ENCODE measurements at regions not wholly inside any gene's neighbourhood (a gene's known extent, or its start where the extent isn't known, plus 50 kb on each side); places are given as distances from the start of the nearest gene placed in this dataset.

- Mint-ChIP-seq H3K4me3 (no peak overlapping the region), H3K27me3 (peaks cover 18% of the 10 kb centered on the region), H3K36me3 (ENCODE audit: insufficient read depth) (peaks cover 2% of the 10 kb centered on the region), H3K4me1 (no peaks in the 10 kb centered on the region), H3K27ac (ENCODE audit: low read depth) (no peak overlapping the region), H3K9me3 (no peaks in the 10 kb centered on the region)
- ATAC-seq (replicated peaks; ENCODE audit: extremely low read depth, poor library complexity, severe bottlenecking) (no peak), DNase-seq (ENCODE audit: low spot score in 2 of 2) (no peak)
Observed at GRCh38 chr4:145307120-145307519, 126.7 kb upstream of the OTUD4 start.

DNA sequence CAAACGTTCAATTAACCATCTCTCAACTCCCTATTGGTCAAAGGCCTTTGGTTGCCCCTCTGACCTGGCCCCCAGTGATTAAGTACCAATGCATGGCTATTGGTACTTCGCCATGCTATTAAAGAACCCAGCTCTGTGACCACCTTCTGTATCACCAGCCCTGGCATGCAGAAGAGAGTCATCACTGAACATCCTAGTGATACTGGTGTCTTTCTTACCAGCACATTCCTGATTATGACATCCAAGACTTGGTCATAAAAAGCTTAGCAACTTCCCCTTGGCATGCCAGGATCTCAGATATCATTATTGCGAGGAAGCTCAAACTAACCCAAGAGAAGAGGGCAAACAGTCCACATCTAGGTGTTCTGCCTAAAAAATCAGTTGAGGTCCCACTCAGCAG is 122.3 kb upstream of the OTUD4 start:
- H3K27ac Mint-ChIP-seq (ENCODE audit: low read depth): no peak overlapping the region
- H3K36me3 Mint-ChIP-seq (ENCODE audit: insufficient read depth): peaks cover 2% of the 10 kb centered on the region
- peaks cover 30% of the 10 kb centered on the region for H3K27me3 Mint-ChIP-seq
- no peak overlapping the region for H3K4me3 Mint-ChIP-seq
- ATAC-seq (replicated peaks; ENCODE audit: extremely low read depth, poor library complexity, severe bottlenecking) (no peak), DNase-seq (ENCODE audit: low spot score in 2 of 2) (no peak)
- H3K4me1 Mint-ChIP-seq: no peaks in the 10 kb centered on the region
- H3K9me3 Mint-ChIP-seq: no peaks in the 10 kb centered on the region

DNA sequence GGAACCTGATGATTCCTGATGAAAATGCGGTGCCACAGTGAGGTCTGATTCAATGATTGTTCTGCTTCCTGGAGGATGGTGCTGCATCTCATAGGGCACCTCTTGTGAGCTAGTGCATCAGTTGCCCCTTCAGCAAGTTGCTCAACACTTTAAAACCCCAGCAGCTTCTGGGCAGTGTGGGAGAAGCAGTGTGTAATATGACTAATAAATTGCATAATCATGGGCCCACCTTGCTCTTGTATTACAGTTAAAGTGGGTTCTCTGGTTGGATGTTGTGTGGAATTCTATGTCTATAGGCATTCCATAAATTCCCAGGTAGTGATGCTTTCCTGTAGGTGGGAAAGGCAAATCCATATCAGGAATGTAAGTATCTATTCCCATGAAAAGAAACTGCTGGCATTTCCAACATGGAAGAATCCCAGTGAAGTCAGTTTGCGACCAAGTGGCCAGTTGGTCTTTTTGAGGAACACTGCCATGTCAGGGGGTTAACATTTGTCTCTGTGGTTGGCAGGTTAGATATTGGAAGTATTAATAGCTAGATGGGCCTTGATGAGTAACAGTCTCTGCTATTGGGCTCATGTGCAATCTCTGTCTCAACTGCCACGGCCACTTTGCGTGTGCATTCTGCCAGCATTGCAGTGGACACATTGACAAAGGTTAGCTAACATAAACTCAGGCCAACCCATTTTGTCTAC is 121.1 kb upstream of the OTUD4 start:
- Mint-ChIP-seq H3K27ac (ENCODE audit: low read depth) (no peak overlapping the region), H3K4me3 (no peak overlapping the region), H3K9me3 (no peaks in the 10 kb centered on the region), H3K36me3 (ENCODE audit: insufficient read depth) (peaks cover 2% of the 10 kb centered on the region), H3K4me1 (no peaks in the 10 kb centered on the region), H3K27me3 (peaks cover 40% of the 10 kb centered on the region)
- ATAC-seq (replicated peaks; ENCODE audit: extremely low read depth, poor library complexity, severe bottlenecking) (no peak), DNase-seq (ENCODE audit: low spot score in 2 of 2) (no peak)

DNA sequence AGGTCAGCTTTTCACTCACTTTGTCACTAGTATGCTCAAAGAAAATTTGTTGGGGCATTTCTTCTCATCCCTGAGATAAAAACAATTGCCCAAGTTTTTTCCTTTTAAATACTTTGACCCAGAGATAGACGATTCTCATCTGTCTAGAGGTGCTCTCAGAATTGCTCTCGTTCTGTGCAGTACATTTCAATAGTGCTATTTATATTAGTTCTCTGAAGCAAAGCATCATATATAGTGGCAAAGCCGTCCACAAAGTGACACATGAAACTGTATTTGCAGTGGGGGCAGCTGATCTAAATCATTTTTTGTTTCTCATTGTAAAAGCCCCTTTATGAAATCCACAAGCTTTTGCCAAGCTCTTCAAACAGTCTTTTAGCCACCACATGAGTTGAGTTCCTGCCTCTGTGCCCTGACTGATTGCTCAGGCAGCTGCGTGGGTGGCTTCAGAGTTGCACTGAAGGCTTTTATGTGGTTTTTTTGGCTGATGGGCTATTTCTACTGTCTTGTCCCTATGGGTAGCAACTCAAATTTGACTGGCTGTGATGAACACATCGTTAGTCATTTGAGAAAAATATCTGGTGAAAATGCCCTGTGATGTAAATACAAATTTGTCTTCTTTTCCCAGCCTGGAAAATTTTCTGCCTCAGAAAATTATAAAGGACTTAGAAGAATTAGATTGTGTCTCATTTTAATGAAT is 119.1 kb upstream of the OTUD4 start:
- no peaks in the 10 kb centered on the region for H3K36me3 Mint-ChIP-seq (ENCODE audit: insufficient read depth)
- no peak overlapping the region for H3K4me3 Mint-ChIP-seq
- H3K9me3 Mint-ChIP-seq: no peaks in the 10 kb centered on the region
- no peak overlapping the region for H3K27ac Mint-ChIP-seq (ENCODE audit: low read depth)
- ATAC-seq (replicated peaks; ENCODE audit: extremely low read depth, poor library complexity, severe bottlenecking): peak; percentile 43
- DNase-seq (ENCODE audit: low spot score in 2 of 2): no peak
- peaks cover 60% of the 10 kb centered on the region for H3K27me3 Mint-ChIP-seq
- H3K4me1 Mint-ChIP-seq: no peaks in the 10 kb centered on the region

- H3K9me3 Mint-ChIP-seq: no peaks in the 10 kb centered on the region
- H3K4me3 Mint-ChIP-seq: no peak overlapping the region
- H3K27ac Mint-ChIP-seq (ENCODE audit: low read depth): no peak overlapping the region
- DNase-seq (ENCODE audit: low spot score in 2 of 2) (no peak), ATAC-seq (replicated peaks; ENCODE audit: extremely low read depth, poor library complexity, severe bottlenecking) (no peak)
- H3K27me3 Mint-ChIP-seq: peaks cover 67% of the 10 kb centered on the region
- no peaks in the 10 kb centered on the region for H3K4me1 Mint-ChIP-seq
- no peaks in the 10 kb centered on the region for H3K36me3 Mint-ChIP-seq (ENCODE audit: insufficient read depth)
Observed at GRCh38 chr4:145298885-145299284, 118.5 kb upstream of the OTUD4 start.

GRCh38 chr4:145297556-145297955 is 117.2 kb upstream of the OTUD4 start:
- Mint-ChIP-seq H3K9me3 (no peaks in the 10 kb centered on the region), H3K27ac (ENCODE audit: low read depth) (no peak overlapping the region), H3K27me3 (peaks cover 61% of the 10 kb centered on the region), H3K4me1 (no peaks in the 10 kb centered on the region), H3K36me3 (ENCODE audit: insufficient read depth) (no peaks in the 10 kb centered on the region), H3K4me3 (no peak overlapping the region)
- DNase-seq (ENCODE audit: low spot score in 2 of 2): no peak
- ATAC-seq (replicated peaks; ENCODE audit: extremely low read depth, poor library complexity, severe bottlenecking): no peak

- H3K27ac Mint-ChIP-seq (ENCODE audit: low read depth): no peak overlapping the region
- H3K27me3 Mint-ChIP-seq: peaks cover 58% of the 10 kb centered on the region
- no peaks in the 10 kb centered on the region for H3K9me3 Mint-ChIP-seq
- ATAC-seq (replicated peaks; ENCODE audit: extremely low read depth, poor library complexity, severe bottlenecking): no peak
- H3K4me1 Mint-ChIP-seq: no peaks in the 10 kb centered on the region
- no peak for DNase-seq (ENCODE audit: low spot score in 2 of 2)
- H3K4me3 Mint-ChIP-seq: no peak overlapping the region
- no peaks in the 10 kb centered on the region for H3K36me3 Mint-ChIP-seq (ENCODE audit: insufficient read depth)
Observed at GRCh38 chr4:145295547-145295946, 115.2 kb upstream of the OTUD4 start.

GRCh38 chr4:145295122-145295521 is 114.7 kb upstream of the OTUD4 start:
- Mint-ChIP-seq H3K27me3 (peaks cover 54% of the 10 kb centered on the region), H3K36me3 (ENCODE audit: insufficient read depth) (no peaks in the 10 kb centered on the region), H3K9me3 (no peaks in the 10 kb centered on the region), H3K4me1 (no peaks in the 10 kb centered on the region), H3K4me3 (no peak overlapping the region), H3K27ac (ENCODE audit: low read depth) (no peak overlapping the region)
- DNase-seq (ENCODE audit: low spot score in 2 of 2): no peak
- no peak for ATAC-seq (replicated peaks; ENCODE audit: extremely low read depth, poor library complexity, severe bottlenecking)

- Mint-ChIP-seq H3K36me3 (ENCODE audit: insufficient read depth) (no peaks in the 10 kb centered on the region), H3K9me3 (no peaks in the 10 kb centered on the region), H3K27me3 (peaks cover 61% of the 10 kb centered on the region), H3K27ac (ENCODE audit: low read depth) (no peak overlapping the region), H3K4me1 (no peaks in the 10 kb centered on the region), H3K4me3 (no peak overlapping the region)
- DNase-seq (ENCODE audit: low spot score in 2 of 2) (no peak), ATAC-seq (replicated peaks; ENCODE audit: extremely low read depth, poor library complexity, severe bottlenecking) (no peak)
Observed at GRCh38 chr4:145293658-145294057, 113.3 kb upstream of the OTUD4 start.

DNA sequence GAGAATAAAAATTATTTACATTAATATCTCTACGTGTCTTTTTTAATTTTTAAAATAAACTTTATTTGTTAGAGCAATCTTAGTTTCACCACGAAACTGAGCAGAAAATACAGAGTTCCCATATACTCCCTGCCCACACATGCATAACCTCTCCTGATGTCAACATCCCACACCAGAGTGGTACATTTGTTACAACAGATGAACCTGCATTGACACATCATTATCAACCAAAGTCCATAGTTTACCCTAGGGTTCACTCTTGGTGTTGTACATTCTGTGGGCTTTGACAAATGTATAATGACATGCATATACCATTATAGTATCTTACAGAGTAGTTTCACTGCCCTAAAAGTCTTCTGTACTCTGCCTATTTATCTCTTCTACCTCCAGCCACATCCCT is 110.6 kb upstream of the OTUD4 start:
- DNase-seq (ENCODE audit: low spot score in 2 of 2) (no peak), ATAC-seq (replicated peaks; ENCODE audit: extremely low read depth, poor library complexity, severe bottlenecking) (no peak)
- Mint-ChIP-seq H3K36me3 (ENCODE audit: insufficient read depth) (no peaks in the 10 kb centered on the region), H3K4me3 (no peak overlapping the region), H3K4me1 (no peaks in the 10 kb centered on the region), H3K27ac (ENCODE audit: low read depth) (no peak overlapping the region), H3K9me3 (no peaks in the 10 kb centered on the region), H3K27me3 (peaks cover 50% of the 10 kb centered on the region)

GRCh38 chr4:145289403-145290076 is 109.2 kb upstream of the OTUD4 start:
- H3K36me3 Mint-ChIP-seq (ENCODE audit: insufficient read depth): no peaks in the 10 kb centered on the region
- H3K27me3 Mint-ChIP-seq: peaks cover 36% of the 10 kb centered on the region
- no peaks in the 10 kb centered on the region for H3K9me3 Mint-ChIP-seq
- H3K27ac Mint-ChIP-seq (ENCODE audit: low read depth): no peak overlapping the region
- H3K4me3 Mint-ChIP-seq: no peak overlapping the region
- DNase-seq (ENCODE audit: low spot score in 2 of 2) (no peak), ATAC-seq (replicated peaks; ENCODE audit: extremely low read depth, poor library complexity, severe bottlenecking) (no peak)
- no peaks in the 10 kb centered on the region for H3K4me1 Mint-ChIP-seq

GRCh38 chr4:145287351-145287750 is 107.0 kb upstream of the OTUD4 start:
- Mint-ChIP-seq H3K27me3 (peaks cover 27% of the 10 kb centered on the region), H3K36me3 (ENCODE audit: insufficient read depth) (no peaks in the 10 kb centered on the region), H3K27ac (ENCODE audit: low read depth) (no peak overlapping the region), H3K9me3 (no peaks in the 10 kb centered on the region), H3K4me3 (no peak overlapping the region), H3K4me1 (no peaks in the 10 kb centered on the region)
- no peak for DNase-seq (ENCODE audit: low spot score in 2 of 2)
- no peak for ATAC-seq (replicated peaks; ENCODE audit: extremely low read depth, poor library complexity, severe bottlenecking)

- ATAC-seq (replicated peaks; ENCODE audit: extremely low read depth, poor library complexity, severe bottlenecking): no peak
- Mint-ChIP-seq H3K9me3 (no peaks in the 10 kb centered on the region), H3K4me1 (no peaks in the 10 kb centered on the region), H3K27me3 (peaks cover 17% of the 10 kb centered on the region), H3K36me3 (ENCODE audit: insufficient read depth) (no peaks in the 10 kb centered on the region), H3K4me3 (no peak overlapping the region), H3K27ac (ENCODE audit: low read depth) (no peak overlapping the region)
- DNase-seq (ENCODE audit: low spot score in 2 of 2): no peak
Observed at GRCh38 chr4:145285928-145286327, 105.5 kb upstream of the OTUD4 start.
